ENCODE measurements at regions not wholly inside any gene's neighbourhood (a gene's known extent, or its start where the extent isn't known, plus 50 kb on each side); places are given as distances from the start of the nearest gene placed in this dataset.

DNA sequence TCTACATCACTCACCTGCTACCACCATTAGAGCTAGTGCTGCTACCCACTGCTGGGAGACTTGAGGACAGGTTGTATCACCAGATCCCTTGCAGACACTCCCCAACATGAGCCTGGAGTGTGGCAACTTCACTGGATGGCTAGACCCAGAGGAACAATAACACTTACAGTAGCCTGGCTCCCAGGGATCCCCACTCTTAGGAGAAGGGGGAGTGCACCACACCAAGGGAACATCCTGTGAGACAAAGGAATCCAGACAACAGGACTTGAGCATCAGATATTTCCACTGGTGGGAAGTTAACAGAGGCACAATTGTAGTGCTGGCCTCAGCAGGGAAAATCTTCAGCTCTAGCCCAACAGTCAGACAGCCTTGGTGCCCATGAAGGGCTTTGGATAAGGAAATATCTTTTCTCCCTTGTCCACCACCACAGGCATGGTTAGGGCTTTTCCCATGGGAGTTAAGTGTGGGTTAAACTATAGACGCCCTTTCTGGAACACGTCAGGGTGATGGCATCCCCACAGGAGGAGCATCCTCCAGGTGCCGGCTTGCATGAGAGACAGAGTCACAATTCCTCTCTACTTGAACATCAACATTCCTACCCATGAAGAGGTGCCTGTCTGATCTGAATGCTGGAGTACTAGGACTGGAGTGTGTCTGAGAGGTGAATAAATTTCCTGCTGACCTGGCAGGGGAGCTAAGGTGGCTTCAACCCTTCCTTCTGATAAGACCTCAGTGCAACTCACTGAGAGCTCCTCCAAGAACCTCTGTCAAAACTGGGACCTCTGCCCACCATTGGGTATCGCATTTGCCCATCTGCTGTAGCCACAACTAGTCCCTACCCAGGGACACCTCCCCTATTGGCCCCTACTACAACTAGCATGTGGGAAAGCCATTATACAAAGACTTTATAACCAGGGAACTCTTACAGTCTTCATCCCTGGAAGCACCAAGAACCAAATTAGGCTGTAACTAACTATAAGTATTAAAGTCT lies 55.4 kb upstream of the SIRPG start:
- no peak for DNase-seq (ENCODE audit: low read depth in 2 of 2)

DNA sequence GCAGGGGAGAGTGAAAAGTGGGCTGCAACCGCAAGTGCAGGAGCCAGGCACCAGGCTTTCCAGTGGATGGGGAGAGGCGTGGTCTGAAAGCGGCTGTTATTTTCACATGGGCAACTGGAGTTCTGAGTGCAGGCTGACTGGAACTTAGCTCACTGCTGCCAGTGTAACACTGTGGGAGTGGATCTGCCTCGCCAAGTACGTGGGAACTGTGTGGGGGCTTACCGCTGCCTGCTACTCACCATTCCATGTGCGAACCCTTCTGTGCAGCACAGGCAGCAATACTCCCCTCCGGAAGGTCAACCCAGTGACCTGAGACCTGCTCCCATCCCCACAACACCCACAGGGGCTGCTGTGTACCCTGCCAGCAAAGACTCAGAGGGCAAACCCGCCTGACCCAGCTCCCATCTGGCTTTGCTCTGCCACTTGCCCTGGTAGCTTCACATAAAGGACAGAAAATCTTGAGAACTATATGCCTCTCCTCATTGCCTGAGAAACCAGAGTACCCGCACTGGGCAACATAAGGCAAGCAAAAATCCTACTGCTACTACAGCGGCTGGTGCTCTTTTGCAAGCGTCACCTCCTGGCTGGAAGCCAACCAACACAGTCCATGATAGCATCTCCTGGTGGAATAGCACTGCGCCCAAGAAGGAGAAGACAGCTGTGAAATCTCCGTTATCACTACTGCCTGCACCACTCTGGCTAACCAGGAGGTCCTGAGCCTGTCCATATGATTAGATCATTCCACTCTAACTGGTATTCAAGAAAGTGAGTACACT lies 54.4 kb upstream of the SIRPG start:
- no peak for DNase-seq (ENCODE audit: low read depth in 2 of 2)

GRCh38 chr20:1711266-1711665 lies 53.7 kb upstream of the SIRPG start:
- DNase-seq (ENCODE audit: low read depth in 2 of 2) = no peak

- DNase-seq (ENCODE audit: low read depth in 2 of 2) = no peak
Measured at GRCh38 chr20:1710484-1710883, 52.9 kb upstream of the SIRPG start.

- DNase-seq (ENCODE audit: low read depth in 2 of 2) = no peak
Measured at GRCh38 chr20:1707588-1708449, 50.2 kb upstream of the SIRPG start.

Measured in stimulated activated CD4-positive, alpha-beta T cell treated with anti-CD3 and anti-CD28 coated beads, Interleukin-12 subunit alpha, Interleukin-12 subunit beta, amount 100 ng/mL, for 24 hours (primary cell).